SK-N-SH treated with all-trans-retinoic acid at 6 μM for 48 hours (cell line): ENCODE measurements at regions not wholly inside any gene's neighbourhood (a gene's known extent, or its start where the extent isn't known, plus 50 kb on each side); places are given as distances from the start of the nearest gene placed in this dataset.
A peak's percentile ranks its signal among the peaks of the same experiment; 100 is the strongest.

ENCODE experiments used
- ATAC-seq: fragments of 200-7000 bp; cut with Tn5 transposase; 3 replicates; pipeline ENCODE4 v1.9.1; 2020; ENCODE audit warnings: mild to moderate bottlenecking, moderate library complexity
- BACH2 ChIP-seq: fragments of 250-450 bp; sonication (Bioruptor Pico); IDR thresholded peaks from 2 replicates; pipeline ENCODE4 v1.9.0; 2021; ENCODE audit warnings: mild to moderate bottlenecking, borderline replicate concordance
- CSDC2 ChIP-seq: fragments of 250-450 bp; sonication (Bioruptor Pico); IDR thresholded peaks from 2 replicates; pipeline ENCODE4 v1.5.0; 2020; ENCODE audit warnings: mild to moderate bottlenecking, moderate library complexity
- ESRRG ChIP-seq: fragments of 250-450 bp; sonication (Bioruptor Pico); IDR thresholded peaks from 2 replicates; pipeline ENCODE4 v1.6.1; 2021; ENCODE audit warnings: mild to moderate bottlenecking
- ISL1 ChIP-seq: fragments of 250-450 bp; sonication (Bioruptor Pico); IDR thresholded peaks from 2 replicates; pipeline ENCODE4 v2.1.2; 2022; ENCODE audit warnings: mild to moderate bottlenecking, moderate library complexity
- OSR1 ChIP-seq: fragments of 250-450 bp; sonication (Bioruptor Pico); IDR thresholded peaks from 2 replicates; pipeline ENCODE4 v1.8.0; 2022; ENCODE audit warnings: moderate library complexity, mild to moderate bottlenecking, inconsistent platforms
- PPARA ChIP-seq: fragments of 250-450 bp; sonication (Bioruptor Pico); IDR thresholded peaks from 2 replicates; pipeline ENCODE4 v1.5.0; 2020; ENCODE audit warnings: mild to moderate bottlenecking, borderline replicate concordance
- RARB ChIP-seq: fragments of 250-450 bp; sonication (Bioruptor Pico); IDR thresholded peaks from 2 replicates; pipeline ENCODE4 v1.8.0; 2021; ENCODE audit warnings: mild to moderate bottlenecking, moderate library complexity
- SNAI2 ChIP-seq: fragments of 250-450 bp; sonication (Bioruptor Pico); IDR thresholded peaks from 2 replicates; pipeline ENCODE4 v1.5.0; 2020; ENCODE audit warnings: mild to moderate bottlenecking, moderate library complexity
- TCF4 ChIP-seq: fragments of 250-450 bp; sonication (Bioruptor Pico); IDR thresholded peaks from 2 replicates; pipeline ENCODE4 v1.8.0; 2021; ENCODE audit warnings: mild to moderate bottlenecking, moderate library complexity, borderline replicate concordance
- TOX ChIP-seq: fragments of 250-450 bp; sonication (Bioruptor Pico); IDR thresholded peaks from 2 replicates; pipeline ENCODE4 v1.8.0; 2021; ENCODE audit warnings: mild to moderate bottlenecking, moderate library complexity, borderline replicate concordance
- ZC3H10 ChIP-seq: fragments of 250-450 bp; sonication (Bioruptor Pico); IDR thresholded peaks from 2 replicates; pipeline ENCODE4 v1.5.1; 2021; ENCODE audit warnings: mild to moderate bottlenecking, moderate library complexity
- ZFP3 ChIP-seq: fragments of 250-450 bp; sonication (Bioruptor Pico); IDR thresholded peaks from 2 replicates; pipeline ENCODE4 v1.5.0; 2020; ENCODE audit warnings: mild to moderate bottlenecking, moderate library complexity
- ZFP30 ChIP-seq: fragments of 450-650 bp; formaldehyde crosslinking; IDR thresholded peaks from 2 replicates; pipeline ENCODE4 v1.5.0; 2022; ENCODE audit warnings: mild to moderate bottlenecking, moderate library complexity
- ZNF565 ChIP-seq: fragments of 450-650 bp; formaldehyde crosslinking; conservative IDR thresholded peaks from 2 replicates; pipeline ENCODE4 v1.5.0; 2020; ENCODE audit warnings: low read depth, mild to moderate bottlenecking, moderate library complexity
- ZNF70 ChIP-seq: fragments of 450-650 bp; formaldehyde crosslinking; IDR thresholded peaks from 2 replicates; pipeline ENCODE4 v1.5.0; 2020; ENCODE audit warnings: mild to moderate bottlenecking, moderate library complexity
- ZNF8 ChIP-seq: fragments of 450-650 bp; formaldehyde crosslinking; IDR thresholded peaks from 2 replicates; pipeline ENCODE4 v1.5.0; 2020; ENCODE audit warnings: mild to moderate bottlenecking, moderate library complexity
- TF ChIP-seq, protein P1 (sequence below): fragments of 250-450 bp; sonication (Bioruptor Pico); IDR thresholded peaks from 2 replicates; pipeline ENCODE4 v1.5.0; 2020; ENCODE audit warnings: mild to moderate bottlenecking, moderate library complexity
- TF ChIP-seq, protein P2 (sequence below): fragments of 250-450 bp; sonication (Bioruptor Pico); IDR thresholded peaks from 2 replicates; pipeline ENCODE4 v1.8.0; 2020; ENCODE audit warnings: mild to moderate bottlenecking, moderate library complexity, borderline replicate concordance
- TF ChIP-seq, protein P3 (sequence below): fragments of 250-450 bp; sonication (Bioruptor Pico); IDR thresholded peaks from 2 replicates; pipeline ENCODE4 v1.5.1; 2020; ENCODE audit warnings: low read depth, mild to moderate bottlenecking, moderate library complexity
- TF ChIP-seq, protein P4 (sequence below): fragments of 250-450 bp; sonication (Bioruptor Pico); IDR thresholded peaks from 2 replicates; pipeline ENCODE4 v1.8.0; 2021; ENCODE audit warnings: low read depth, mild to moderate bottlenecking, moderate library complexity, borderline replicate concordance

DNA sequence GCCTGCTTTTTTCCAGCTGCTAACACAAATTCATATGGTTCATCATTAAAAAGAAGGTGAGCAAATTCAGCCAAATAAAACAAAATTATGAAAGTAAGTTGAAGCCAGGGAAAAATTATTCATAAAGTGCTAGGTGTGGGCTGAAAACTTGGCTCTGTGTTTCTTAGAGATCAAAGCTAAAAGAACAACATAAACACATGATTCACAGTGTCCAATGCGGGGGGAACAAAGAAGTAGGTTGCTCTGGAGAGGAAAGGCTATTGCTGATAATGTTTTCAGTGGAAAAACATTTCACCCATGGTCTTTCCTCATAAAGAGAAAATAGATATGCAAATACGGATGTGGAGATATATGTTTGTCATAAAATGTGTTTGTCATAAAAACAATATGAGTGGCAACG is 1691.5 kb upstream of the SLC10A2 start (continued):
- TF ChIP-seq ZC3H10 (CRISPR knock-in tag): no peak
- no peak for TF ChIP-seq OSR1 (CRISPR knock-in tag)
- no peak for TF ChIP-seq PPARA (CRISPR knock-in tag)
- no peak for TF ChIP-seq SNAI2 (CRISPR knock-in tag)
- no peak for TF ChIP-seq ISL1 (CRISPR knock-in tag)

DNA sequence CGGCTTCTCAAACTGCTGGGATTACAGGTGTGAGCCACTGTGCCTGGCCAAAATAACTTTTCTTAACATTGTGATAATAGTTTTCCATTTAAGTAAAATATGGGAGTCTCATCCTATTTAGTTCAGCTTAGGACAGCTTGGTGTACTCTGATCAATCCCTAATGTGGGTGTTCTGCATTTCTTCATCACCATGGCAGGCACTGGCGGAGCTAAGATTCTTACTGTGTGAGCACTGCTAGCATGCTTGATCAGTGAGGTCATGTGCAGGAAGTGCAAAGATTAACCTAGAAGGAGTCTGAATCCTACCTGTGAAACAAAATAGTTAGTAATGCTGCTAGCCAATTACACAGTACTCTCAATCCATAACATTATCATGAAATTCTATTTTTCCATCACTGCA is 1684.2 kb upstream of the SLC10A2 start:
- no peak for TF ChIP-seq RARB (CRISPR knock-in tag)
- peak; percentile 69 for TF ChIP-seq ISL1 (CRISPR knock-in tag)
- ATAC-seq: no peak

DNA sequence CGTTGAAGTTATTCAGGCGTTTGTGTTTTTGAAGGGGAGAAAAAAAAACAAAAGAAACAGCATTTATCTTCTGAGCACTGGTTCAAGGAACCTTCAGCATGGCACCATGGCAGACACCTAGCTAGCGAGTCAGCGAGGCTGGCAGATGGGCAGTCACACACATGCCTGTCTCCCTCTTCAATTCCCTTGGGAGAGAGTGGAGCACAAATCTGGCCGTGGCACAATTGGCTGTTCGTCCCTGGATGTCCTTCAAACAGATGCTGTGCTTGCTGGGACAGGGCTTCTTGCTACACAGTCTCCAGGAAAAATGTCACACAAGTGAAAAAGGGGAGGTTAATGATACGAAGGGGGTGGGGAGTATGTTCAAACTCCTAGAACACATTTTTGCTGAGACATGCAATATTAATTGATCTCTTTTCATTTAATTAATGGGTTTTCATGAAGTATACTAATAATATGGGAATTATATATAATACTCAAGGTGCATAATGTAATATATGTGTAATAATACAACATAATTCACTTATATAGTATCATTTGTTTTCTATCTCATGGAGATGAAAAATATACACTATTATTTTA is 1674.5 kb upstream of the SLC10A2 start:
- no peak for ATAC-seq
- TF ChIP-seq ZFP3 (CRISPR knock-in tag) (no peak), PPARA (CRISPR knock-in tag) (no peak), ZNF565 (CRISPR knock-in tag) (no peak), TOX (CRISPR knock-in tag) (no peak), RARB (CRISPR knock-in tag) (no peak), ZNF8 (CRISPR knock-in tag) (no peak), BACH2 (CRISPR knock-in tag) (no peak), OSR1 (CRISPR knock-in tag) (no peak), TCF4 (CRISPR knock-in tag) (no peak), ZFP30 (CRISPR knock-in tag) (no peak), ESRRG (CRISPR knock-in tag) (no peak), ISL1 (CRISPR knock-in tag) (no peak), ZNF70 (no peak), ZC3H10 (CRISPR knock-in tag) (no peak), CSDC2 (no peak)
- TF ChIP-seq, protein P1, sequence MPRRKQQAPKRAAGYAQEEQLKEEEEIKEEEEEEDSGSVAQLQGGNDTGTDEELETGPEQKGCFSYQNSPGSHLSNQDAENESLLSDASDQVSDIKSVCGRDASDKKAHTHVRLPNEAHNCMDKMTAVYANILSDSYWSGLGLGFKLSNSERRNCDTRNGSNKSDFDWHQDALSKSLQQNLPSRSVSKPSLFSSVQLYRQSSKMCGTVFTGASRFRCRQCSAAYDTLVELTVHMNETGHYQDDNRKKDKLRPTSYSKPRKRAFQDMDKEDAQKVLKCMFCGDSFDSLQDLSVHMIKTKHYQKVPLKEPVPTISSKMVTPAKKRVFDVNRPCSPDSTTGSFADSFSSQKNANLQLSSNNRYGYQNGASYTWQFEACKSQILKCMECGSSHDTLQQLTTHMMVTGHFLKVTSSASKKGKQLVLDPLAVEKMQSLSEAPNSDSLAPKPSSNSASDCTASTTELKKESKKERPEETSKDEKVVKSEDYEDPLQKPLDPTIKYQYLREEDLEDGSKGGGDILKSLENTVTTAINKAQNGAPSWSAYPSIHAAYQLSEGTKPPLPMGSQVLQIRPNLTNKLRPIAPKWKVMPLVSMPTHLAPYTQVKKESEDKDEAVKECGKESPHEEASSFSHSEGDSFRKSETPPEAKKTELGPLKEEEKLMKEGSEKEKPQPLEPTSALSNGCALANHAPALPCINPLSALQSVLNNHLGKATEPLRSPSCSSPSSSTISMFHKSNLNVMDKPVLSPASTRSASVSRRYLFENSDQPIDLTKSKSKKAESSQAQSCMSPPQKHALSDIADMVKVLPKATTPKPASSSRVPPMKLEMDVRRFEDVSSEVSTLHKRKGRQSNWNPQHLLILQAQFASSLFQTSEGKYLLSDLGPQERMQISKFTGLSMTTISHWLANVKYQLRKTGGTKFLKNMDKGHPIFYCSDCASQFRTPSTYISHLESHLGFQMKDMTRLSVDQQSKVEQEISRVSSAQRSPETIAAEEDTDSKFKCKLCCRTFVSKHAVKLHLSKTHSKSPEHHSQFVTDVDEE (CRISPR knock-in tag): no peak
- TF ChIP-seq, protein P2, sequence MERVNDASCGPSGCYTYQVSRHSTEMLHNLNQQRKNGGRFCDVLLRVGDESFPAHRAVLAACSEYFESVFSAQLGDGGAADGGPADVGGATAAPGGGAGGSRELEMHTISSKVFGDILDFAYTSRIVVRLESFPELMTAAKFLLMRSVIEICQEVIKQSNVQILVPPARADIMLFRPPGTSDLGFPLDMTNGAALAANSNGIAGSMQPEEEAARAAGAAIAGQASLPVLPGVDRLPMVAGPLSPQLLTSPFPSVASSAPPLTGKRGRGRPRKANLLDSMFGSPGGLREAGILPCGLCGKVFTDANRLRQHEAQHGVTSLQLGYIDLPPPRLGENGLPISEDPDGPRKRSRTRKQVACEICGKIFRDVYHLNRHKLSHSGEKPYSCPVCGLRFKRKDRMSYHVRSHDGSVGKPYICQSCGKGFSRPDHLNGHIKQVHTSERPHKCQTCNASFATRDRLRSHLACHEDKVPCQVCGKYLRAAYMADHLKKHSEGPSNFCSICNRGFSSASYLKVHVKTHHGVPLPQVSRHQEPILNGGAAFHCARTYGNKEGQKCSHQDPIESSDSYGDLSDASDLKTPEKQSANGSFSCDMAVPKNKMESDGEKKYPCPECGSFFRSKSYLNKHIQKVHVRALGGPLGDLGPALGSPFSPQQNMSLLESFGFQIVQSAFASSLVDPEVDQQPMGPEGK (CRISPR knock-in tag): no peak
- TF ChIP-seq, protein P3, sequence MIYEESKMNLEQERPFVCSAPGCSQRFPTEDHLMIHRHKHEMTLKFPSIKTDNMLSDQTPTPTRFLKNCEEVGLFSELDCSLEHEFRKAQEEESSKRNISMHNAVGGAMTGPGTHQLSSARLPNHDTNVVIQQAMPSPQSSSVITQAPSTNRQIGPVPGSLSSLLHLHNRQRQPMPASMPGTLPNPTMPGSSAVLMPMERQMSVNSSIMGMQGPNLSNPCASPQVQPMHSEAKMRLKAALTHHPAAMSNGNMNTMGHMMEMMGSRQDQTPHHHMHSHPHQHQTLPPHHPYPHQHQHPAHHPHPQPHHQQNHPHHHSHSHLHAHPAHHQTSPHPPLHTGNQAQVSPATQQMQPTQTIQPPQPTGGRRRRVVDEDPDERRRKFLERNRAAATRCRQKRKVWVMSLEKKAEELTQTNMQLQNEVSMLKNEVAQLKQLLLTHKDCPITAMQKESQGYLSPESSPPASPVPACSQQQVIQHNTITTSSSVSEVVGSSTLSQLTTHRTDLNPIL (CRISPR knock-in tag): no peak
- TF ChIP-seq, protein P4, sequence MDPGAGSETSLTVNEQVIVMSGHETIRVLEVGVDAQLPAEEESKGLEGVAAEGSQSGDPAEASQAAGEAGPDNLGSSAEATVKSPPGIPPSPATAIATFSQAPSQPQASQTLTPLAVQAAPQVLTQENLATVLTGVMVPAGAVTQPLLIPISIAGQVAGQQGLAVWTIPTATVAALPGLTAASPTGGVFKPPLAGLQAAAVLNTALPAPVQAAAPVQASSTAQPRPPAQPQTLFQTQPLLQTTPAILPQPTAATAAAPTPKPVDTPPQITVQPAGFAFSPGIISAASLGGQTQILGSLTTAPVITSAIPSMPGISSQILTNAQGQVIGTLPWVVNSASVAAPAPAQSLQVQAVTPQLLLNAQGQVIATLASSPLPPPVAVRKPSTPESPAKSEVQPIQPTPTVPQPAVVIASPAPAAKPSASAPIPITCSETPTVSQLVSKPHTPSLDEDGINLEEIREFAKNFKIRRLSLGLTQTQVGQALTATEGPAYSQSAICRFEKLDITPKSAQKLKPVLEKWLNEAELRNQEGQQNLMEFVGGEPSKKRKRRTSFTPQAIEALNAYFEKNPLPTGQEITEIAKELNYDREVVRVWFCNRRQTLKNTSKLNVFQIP: no peak

DNA sequence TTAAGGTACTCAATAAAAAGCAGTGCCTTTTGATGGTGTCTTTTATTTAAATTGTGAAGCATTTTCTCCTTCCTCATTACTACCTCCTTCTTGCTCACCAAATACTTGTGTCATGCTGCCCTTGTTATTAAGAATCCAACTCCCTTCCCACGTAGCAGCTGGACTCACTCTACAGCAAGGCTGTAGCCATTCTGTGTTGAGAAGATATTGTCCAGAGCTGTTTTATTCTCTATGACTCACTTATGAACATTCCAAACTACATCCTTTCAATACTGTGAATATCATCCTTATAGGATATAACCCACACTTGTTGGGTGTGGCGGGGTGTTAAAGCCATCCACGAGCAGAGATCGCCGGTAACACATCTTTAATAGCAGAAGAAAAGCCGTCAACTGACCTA is 1671.5 kb upstream of the SLC10A2 start:
- TF ChIP-seq TCF4 (CRISPR knock-in tag) (no peak), ZNF565 (CRISPR knock-in tag) (no peak), CSDC2 (no peak), BACH2 (CRISPR knock-in tag) (no peak), ESRRG (CRISPR knock-in tag) (no peak), TOX (CRISPR knock-in tag) (peak; percentile 42; the same call in 1 of the 2 replicates), ISL1 (CRISPR knock-in tag) (peak; percentile 58), ZC3H10 (CRISPR knock-in tag) (no peak)
- peak; percentile 84 for ATAC-seq
